Spleen (tissue), 11 donors: ENCODE measurements at regions not wholly inside any gene's neighbourhood (a gene's known extent, or its start where the extent isn't known, plus 50 kb on each side); places are given as distances from the start of the nearest gene placed in this dataset.

Experiments used
- DNase-seq: peaks from one replicate; pipeline ENCODE4 v3.0.0-alpha.2; 2020
- H3K27ac ChIP-seq, 8 donors: fragments of 200-600 bp; sonication (generic) in 7 of 8; 1 replicate in 4 of 8; 2 replicates in 4 of 8; pipeline versions ENCODE4 v1.5.0 to v1.8.0; 2016 to 2021; ENCODE audit warnings: inconsistent platforms in 4 of 8, mild to moderate bottlenecking in 4 of 8, moderate library complexity in 1 of 8
- H3K27me3 ChIP-seq, 7 donors: fragments of 200-600 bp; sonication (generic) in 6 of 7; replicated peaks in 1 of 7; 1 replicate in 4 of 7; 2 replicates in 3 of 7; pipeline versions ENCODE4 v1.5.0 to v1.8.0; 2016 to 2021; ENCODE audit warnings: inconsistent platforms in 3 of 7, mild to moderate bottlenecking in 1 of 7
- H3K36me3 ChIP-seq, 6 donors: fragments of 200-600 bp; sonication (generic) in 5 of 6; 1 replicate in 4 of 6; 2 replicates in 2 of 6; pipeline versions ENCODE4 v1.5.0 to v1.8.0; 2016 to 2021; ENCODE audit warnings: inconsistent platforms in 2 of 6
- H3K4me1 ChIP-seq, 6 donors: fragments of 200-600 bp; sonication (generic) in 5 of 6; 1 replicate in 3 of 6; 2 replicates in 3 of 6; pipeline versions ENCODE4 v1.5.0 to v1.8.0; 2016 to 2021; ENCODE audit warnings: inconsistent platforms in 3 of 6
- H3K4me3 ChIP-seq, 8 donors: fragments of 200-600 bp; sonication (generic) in 7 of 8; 1 replicate in 4 of 8; 2 replicates in 4 of 8; pipeline versions ENCODE4 v1.5.0 to v1.8.0; 2016 to 2021; ENCODE audit warnings: inconsistent platforms in 4 of 8, mild to moderate bottlenecking in 4 of 8, moderate library complexity in 2 of 8
- H3K9me3 ChIP-seq, 8 donors: fragments of 200-600 bp; sonication (generic) in 7 of 8; 1 replicate in 4 of 8; 2 replicates in 4 of 8; pipeline versions ENCODE4 v1.5.0 to v1.8.0; 2016 to 2021; ENCODE audit warnings: inconsistent platforms in 4 of 8
- CTCF ChIP-seq, 11 experiments: fragments of 200-600 bp in 7 of 11; fragments of 450-650 bp in 4 of 11; sonication (generic) in 4 of 11; IDR thresholded peaks in 8 of 11; conservative IDR thresholded peaks in 3 of 11; 1 replicate in 7 of 11; 2 replicates in 4 of 11; pipeline versions ENCODE4 v1.4.0 to v1.8.0; 2016 to 2021; ENCODE audit warnings: antibody characterized with exemption in 11 of 11, inconsistent platforms in 4 of 11, mild to moderate bottlenecking in 1 of 11
- POLR2A ChIP-seq, 3 donors: fragments of 450-650 bp; IDR thresholded peaks; one replicate each; pipeline ENCODE4 v1.5.1; 2017; ENCODE audit warnings: antibody characterized with exemption in 3 of 3, mild to moderate bottlenecking in 1 of 3
- POLR2AphosphoS5 ChIP-seq, 3 donors: sonication (generic); formaldehyde crosslinking; IDR thresholded peaks; one replicate each; pipeline ENCODE4 v1.5.1; 2017; ENCODE audit warnings: antibody characterized with exemption in 3 of 3
- WGBS, 5 donors: extraction: QIAGEN DNeasy Blood & Tissue Kit in 3 of 5; methylation state at CpG; one replicate each; pipeline versions ENCODE4 v1.1.5 to v1.1.7; 2013 to 2018; 5-methylcytosine and 5-hydroxymethylcytosine counted together
- intact Hi-C: fragments of 100-400 bp; cut with DNase I; formaldehyde crosslinking; loops from one replicate; pipeline ENCODE4 v1.15.0; 2023; ENCODE audit warnings: low total_unique reads
- donor health status: healthy with polysubstance abuse.
- donor health status: DM: no; HTN: no; CAD: no; lungs with moderate emphysema.
- donor health status: DM: no; HTN: no; CAD: no.
- donor health status: Bipolar disorder and iron deficiency.
- donor health status: healthy.
- donor health status: DM: no; HTN: no; CAD: no.
- donor health status: DM: yes; HTN: yes; CAD: no.

GRCh38 chr7:94195813-94196212 lies 191.7 kb upstream of the BET1 start:
- no peak overlapping the region for H3K27ac ChIP-seq
- H3K27me3 ChIP-seq, result no peaks in the 10 kb centered on the region
- H3K4me1 ChIP-seq, result no peaks in the 10 kb centered on the region
- no peak overlapping the region for H3K4me3 ChIP-seq
- WGBS, 5 donors, result 78 to 93% (median 90%) methylated on average over 1 of the region's 1 CpG
- no peak for TF ChIP-seq POLR2A (IDR thresholded peaks at IDR 0.05)
- TF ChIP-seq CTCF (IDR thresholded peaks at IDR 0.05 in 8 of 11, conservative IDR thresholded peaks at IDR 0.05 in 3 of 11), result no peak
- TF ChIP-seq POLR2AphosphoS5 (IDR thresholded peaks at IDR 0.05), result no peak
- no peak for DNase-seq
- no peaks in the 10 kb centered on the region for H3K36me3 ChIP-seq
- intact Hi-C loops, result no loop called here
- peaks cover 0 to 4% (median 0%) of the 10 kb centered on the region in 8 donors for H3K9me3 ChIP-seq

- no peaks in the 10 kb centered on the region for H3K36me3 ChIP-seq
- WGBS, 5 donors, result 67 to 88% (median 82%) methylated on average over 2 of the region's 2 CpGs
- no peaks in the 10 kb centered on the region for H3K4me1 ChIP-seq
- no peak for DNase-seq
- no peak for TF ChIP-seq POLR2A (IDR thresholded peaks at IDR 0.05)
- TF ChIP-seq POLR2AphosphoS5 (IDR thresholded peaks at IDR 0.05), result no peak
- no peak for TF ChIP-seq CTCF (IDR thresholded peaks at IDR 0.05 in 8 of 11, conservative IDR thresholded peaks at IDR 0.05 in 3 of 11)
- no peaks in the 10 kb centered on the region for H3K9me3 ChIP-seq
- no peaks in the 10 kb centered on the region for H3K27me3 ChIP-seq
- intact Hi-C loops, result no loop called here
- H3K27ac ChIP-seq, result no peak overlapping the region
- no peak overlapping the region for H3K4me3 ChIP-seq
Measured at GRCh38 chr7:94205529-94205928, 189.2 kb upstream of the COL1A2 start.

GRCh38 chr7:94206295-94206694 lies 188.4 kb upstream of the COL1A2 start:
- Histone ChIP-seq H3K36me3 (no peaks in the 10 kb centered on the region), H3K4me3 (no peak overlapping the region), H3K27me3 (no peaks in the 10 kb centered on the region), H3K9me3 (no peaks in the 10 kb centered on the region), H3K4me1 (no peaks in the 10 kb centered on the region), H3K27ac (no peak overlapping the region)
- WGBS, 5 donors, result 90 to 97% (median 94%) methylated on average over 2 of the region's 2 CpGs
- DNase-seq, result no peak
- intact Hi-C loops, result no loop called here
- TF ChIP-seq POLR2AphosphoS5 (IDR thresholded peaks at IDR 0.05), result no peak
- no peak for TF ChIP-seq CTCF (IDR thresholded peaks at IDR 0.05 in 8 of 11, conservative IDR thresholded peaks at IDR 0.05 in 3 of 11)
- TF ChIP-seq POLR2A (IDR thresholded peaks at IDR 0.05), result no peak

GRCh38 chr7:94212160-94212559 lies 182.5 kb upstream of the COL1A2 start:
- TF ChIP-seq POLR2A (IDR thresholded peaks at IDR 0.05), result no peak
- no peak for TF ChIP-seq CTCF (IDR thresholded peaks at IDR 0.05 in 8 of 11, conservative IDR thresholded peaks at IDR 0.05 in 3 of 11)
- TF ChIP-seq POLR2AphosphoS5 (IDR thresholded peaks at IDR 0.05), result no peak
- no peak for DNase-seq
- no peaks in the 10 kb centered on the region for H3K4me1 ChIP-seq
- H3K27ac ChIP-seq, result no peak overlapping the region
- 86 to 96% (median 92%) methylated on average over 1 of the region's 1 CpG for WGBS, 5 donors
- no peaks in the 10 kb centered on the region for H3K36me3 ChIP-seq
- H3K4me3 ChIP-seq, result no peak overlapping the region
- no peaks in the 10 kb centered on the region for H3K9me3 ChIP-seq
- intact Hi-C loops, result no loop called here
- no peaks in the 10 kb centered on the region for H3K27me3 ChIP-seq
